ENCODE measurements at regions not wholly inside any gene's neighbourhood (a gene's known extent, or its start where the extent isn't known, plus 50 kb on each side); places are given as distances from the start of the nearest gene placed in this dataset.

- no peak for TF ChIP-seq Cebpa-rat (IDR thresholded peaks at IDR 0.05)
- no peaks in the 10 kb centered on the region for H3K36me3 ChIP-seq
- peaks cover 4% of the 10 kb centered on the region; the same call in 1 of the 2 replicates for H3K4me1 ChIP-seq
- no peak overlapping the region; the same call in 1 of the 2 replicates for H3K9ac ChIP-seq
- no peak overlapping the region for H3K27ac ChIP-seq
- no peaks in the 10 kb centered on the region for H4K20me1 ChIP-seq
- H3K4me2 ChIP-seq, result no peak overlapping the region
- no peak overlapping the region for H3K4me3 ChIP-seq
- no peaks in the 10 kb centered on the region for H3K9me3 ChIP-seq
- no peaks in the 10 kb centered on the region for H3K27me3 ChIP-seq
Measured at GRCh38 chr11:45484326-45484883, 181.0 kb downstream of the CHST1 start.

GRCh38 chr11:45483416-45483815 is 182.0 kb downstream of the CHST1 start:
- no peak overlapping the region for H3K4me2 ChIP-seq
- H4K20me1 ChIP-seq, result no peaks in the 10 kb centered on the region
- no peaks in the 10 kb centered on the region for H3K27me3 ChIP-seq
- no peaks in the 10 kb centered on the region for H3K36me3 ChIP-seq
- H3K9me3 ChIP-seq, result no peaks in the 10 kb centered on the region
- H3K9ac ChIP-seq, result no peak overlapping the region
- H3K4me3 ChIP-seq, result no peak overlapping the region
- no peak for TF ChIP-seq Cebpa-rat (IDR thresholded peaks at IDR 0.05)
- no peak overlapping the region for H3K27ac ChIP-seq
- peaks cover 4% of the 10 kb centered on the region; the same call in 1 of the 2 replicates for H3K4me1 ChIP-seq

GRCh38 chr11:45482331-45482730 is 183.1 kb downstream of the CHST1 start:
- Histone ChIP-seq H3K9me3 (no peaks in the 10 kb centered on the region), H3K27me3 (no peaks in the 10 kb centered on the region), H3K9ac (no peak overlapping the region), H3K27ac (no peak overlapping the region), H3K4me3 (no peak overlapping the region), H3K4me1 (peaks cover 4% of the 10 kb centered on the region; the same call in 1 of the 2 replicates), H3K4me2 (no peak overlapping the region), H3K36me3 (no peaks in the 10 kb centered on the region), H4K20me1 (no peaks in the 10 kb centered on the region)
- TF ChIP-seq Cebpa-rat (IDR thresholded peaks at IDR 0.05), result no peak

GRCh38 chr11:45481026-45481425 is 184.4 kb downstream of the CHST1 start:
- peaks cover 4% of the 10 kb centered on the region; the same call in 1 of the 2 replicates for H3K4me1 ChIP-seq
- no peak overlapping the region for H3K4me2 ChIP-seq
- H3K27me3 ChIP-seq, result no peaks in the 10 kb centered on the region
- H3K4me3 ChIP-seq, result no peak overlapping the region
- H3K36me3 ChIP-seq, result no peaks in the 10 kb centered on the region
- no peak overlapping the region for H3K9ac ChIP-seq
- no peaks in the 10 kb centered on the region for H4K20me1 ChIP-seq
- no peak for TF ChIP-seq Cebpa-rat (IDR thresholded peaks at IDR 0.05)
- no peaks in the 10 kb centered on the region for H3K9me3 ChIP-seq
- no peak overlapping the region for H3K27ac ChIP-seq

- Histone ChIP-seq H3K27ac (no peak overlapping the region), H3K4me1 (no peaks in the 10 kb centered on the region), H4K20me1 (no peaks in the 10 kb centered on the region), H3K9me3 (no peaks in the 10 kb centered on the region), H3K4me2 (no peak overlapping the region), H3K36me3 (no peaks in the 10 kb centered on the region), H3K4me3 (no peak overlapping the region), H3K27me3 (no peaks in the 10 kb centered on the region), H3K9ac (no peak overlapping the region)
- no peak for TF ChIP-seq Cebpa-rat (IDR thresholded peaks at IDR 0.05)
Measured at GRCh38 chr11:45477588-45477987, 187.8 kb downstream of the CHST1 start.

- no peaks in the 10 kb centered on the region for H3K27me3 ChIP-seq
- no peaks in the 10 kb centered on the region for H4K20me1 ChIP-seq
- H3K4me1 ChIP-seq, result no peaks in the 10 kb centered on the region
- no peak overlapping the region for H3K27ac ChIP-seq
- no peak overlapping the region for H3K4me2 ChIP-seq
- no peak overlapping the region for H3K9ac ChIP-seq
- no peak overlapping the region for H3K4me3 ChIP-seq
- H3K36me3 ChIP-seq, result no peaks in the 10 kb centered on the region
- H3K9me3 ChIP-seq, result no peaks in the 10 kb centered on the region
- TF ChIP-seq Cebpa-rat (IDR thresholded peaks at IDR 0.05), result no peak
Measured at GRCh38 chr11:45476126-45476525, 189.3 kb downstream of the CHST1 start.

- TF ChIP-seq Cebpa-rat (IDR thresholded peaks at IDR 0.05), result no peak
- no peaks in the 10 kb centered on the region for H3K4me1 ChIP-seq
- H3K27me3 ChIP-seq, result no peaks in the 10 kb centered on the region
- no peaks in the 10 kb centered on the region for H4K20me1 ChIP-seq
- no peak overlapping the region for H3K9ac ChIP-seq
- no peak overlapping the region for H3K27ac ChIP-seq
- no peak overlapping the region for H3K4me2 ChIP-seq
- H3K9me3 ChIP-seq, result no peaks in the 10 kb centered on the region
- no peak overlapping the region for H3K4me3 ChIP-seq
- no peaks in the 10 kb centered on the region for H3K36me3 ChIP-seq
Measured at GRCh38 chr11:45475173-45475572, 189.0 kb upstream of the SYT13 start.

GRCh38 chr11:45473341-45473895 is 187.3 kb upstream of the SYT13 start:
- Histone ChIP-seq H3K4me3 (no peak overlapping the region), H3K4me2 (no peak overlapping the region), H4K20me1 (no peaks in the 10 kb centered on the region), H3K36me3 (no peaks in the 10 kb centered on the region), H3K4me1 (no peaks in the 10 kb centered on the region), H3K27ac (no peak overlapping the region), H3K9ac (no peak overlapping the region), H3K9me3 (no peaks in the 10 kb centered on the region), H3K27me3 (no peaks in the 10 kb centered on the region)
- no peak for TF ChIP-seq Cebpa-rat (IDR thresholded peaks at IDR 0.05)

- H3K9ac ChIP-seq, result no peak overlapping the region
- H3K36me3 ChIP-seq, result no peaks in the 10 kb centered on the region
- H3K4me1 ChIP-seq, result no peaks in the 10 kb centered on the region
- H3K4me2 ChIP-seq, result no peak overlapping the region
- TF ChIP-seq Cebpa-rat (IDR thresholded peaks at IDR 0.05), result no peak
- H3K27me3 ChIP-seq, result no peaks in the 10 kb centered on the region
- no peak overlapping the region for H3K4me3 ChIP-seq
- no peaks in the 10 kb centered on the region for H3K9me3 ChIP-seq
- no peaks in the 10 kb centered on the region for H4K20me1 ChIP-seq
- H3K27ac ChIP-seq, result no peak overlapping the region
Measured at GRCh38 chr11:45472716-45473317, 186.7 kb upstream of the SYT13 start.

GRCh38 chr11:45471266-45471665 is 185.1 kb upstream of the SYT13 start:
- Histone ChIP-seq H3K4me1 (no peaks in the 10 kb centered on the region), H4K20me1 (no peaks in the 10 kb centered on the region), H3K27ac (no peak overlapping the region), H3K4me3 (no peak overlapping the region), H3K36me3 (no peaks in the 10 kb centered on the region), H3K4me2 (no peak overlapping the region), H3K9me3 (no peaks in the 10 kb centered on the region), H3K27me3 (no peaks in the 10 kb centered on the region), H3K9ac (no peak overlapping the region)
- no peak for TF ChIP-seq Cebpa-rat (IDR thresholded peaks at IDR 0.05)

Data from BLaER1 (cell line).